Activated CD8-positive, alpha-beta T cell treated with anti-CD3 and anti-CD28 coated beads, Interleukin-2, amount 10 ng/mL, durations not matched to agents 7 days and 5 days (primary cell): ENCODE measurements at regions not wholly inside any gene's neighbourhood (a gene's known extent, or its start where the extent isn't known, plus 50 kb on each side); places are given as distances from the start of the nearest gene placed in this dataset.
"Not testable (repeated sequence)": the region's sequence is repeated elsewhere in the genome, so short reads cannot be mapped to it uniquely, and the experiment has no call there.

ENCODE experiments used
- ATAC-seq: fragments of 150-1000 bp; cut with Tn5 transposase; one replicate; pipeline ENCODE4 v1.10.0; 2021; ENCODE audit warnings: moderate library complexity
- CTCF ChIA-PET: fragments of 350-600 bp; sonication (Branson Sonifier 250); formaldehyde crosslinking; loops from one replicate; lab custom pipeline; 2021; ENCODE audit warnings: antibody characterized with exemption; lab: Charles Lee
- POLR2A ChIA-PET: fragments of 350-600 bp; sonication (Branson Sonifier 250); formaldehyde crosslinking; loops from one replicate; lab custom pipeline; 2021; ENCODE audit warnings: antibody characterized with exemption; lab: Charles Lee
- DNase-seq: peaks from one replicate; pipeline ENCODE4 v3.0.0-alpha.2; 2020
- H3K27ac Mint-ChIP-seq: one replicate; pipeline ENCODE4 v1.8.0; 2021; ENCODE audit warnings: mild to moderate bottlenecking, mixed read lengths
- H3K27me3 Mint-ChIP-seq: one replicate; pipeline ENCODE4 v1.8.0; 2021; ENCODE audit warnings: low read depth, mixed read lengths
- H3K36me3 Mint-ChIP-seq: one replicate; pipeline ENCODE4 v1.8.0; 2021; ENCODE audit warnings: low read depth, mixed read lengths
- H3K4me1 Mint-ChIP-seq: one replicate; pipeline ENCODE4 v1.8.0; 2021; ENCODE audit warnings: low read depth, mixed read lengths
- H3K4me3 Mint-ChIP-seq: one replicate; pipeline ENCODE4 v1.8.0; 2021; ENCODE audit warnings: mild to moderate bottlenecking, mixed read lengths
- H3K9me3 Mint-ChIP-seq: one replicate; pipeline ENCODE4 v1.8.0; 2022; ENCODE audit warnings: mixed read lengths; ENCODE audit not compliant: insufficient read depth

- no peaks in the 10 kb centered on the region for H3K9me3 Mint-ChIP-seq
- no peak for ATAC-seq
- DNase-seq, result no peak
- no peaks in the 10 kb centered on the region for H3K4me1 Mint-ChIP-seq
- no peak overlapping the region for H3K27ac Mint-ChIP-seq
- ChIA-PET POLR2A (no interaction called here), CTCF (no interaction called here)
- H3K27me3 Mint-ChIP-seq, result peaks cover 11% of the 10 kb centered on the region
- no peaks in the 10 kb centered on the region for H3K36me3 Mint-ChIP-seq
- H3K4me3 Mint-ChIP-seq, result no peak overlapping the region
Measured at GRCh38 chr10:111319866-111320265, 243.0 kb downstream of the ADRA2A start.

GRCh38 chr10:111323389-111323966 lies 246.6 kb downstream of the ADRA2A start:
- Mint-ChIP-seq H3K4me1 (no peaks in the 10 kb centered on the region), H3K36me3 (no peaks in the 10 kb centered on the region), H3K27ac (no peak overlapping the region), H3K4me3 (no peak overlapping the region), H3K9me3 (no peaks in the 10 kb centered on the region), H3K27me3 (peaks cover 13% of the 10 kb centered on the region)
- ChIA-PET POLR2A (no interaction called here), CTCF (interaction anchor here (0.7 kb wide), 1 partner anchor 101 kb away, joined by 3 read pairs; no protein-coding TSS in a partner anchor)
- DNase-seq (no peak), ATAC-seq (no peak)

GRCh38 chr10:111332174-111332573 lies 255.3 kb downstream of the ADRA2A start:
- H3K27ac Mint-ChIP-seq, DNase-seq, H3K4me1 Mint-ChIP-seq, H3K9me3 Mint-ChIP-seq, POLR2A ChIA-PET, CTCF ChIA-PET, H3K36me3 Mint-ChIP-seq, H3K27me3 Mint-ChIP-seq, H3K4me3 Mint-ChIP-seq, ATAC-seq: not testable (repeated sequence)

- POLR2A ChIA-PET, result no interaction called here
- H3K4me3 Mint-ChIP-seq, result no peak overlapping the region
Measured at GRCh38 chr10:111335826-111336225, 259.0 kb downstream of the ADRA2A start.

GRCh38 chr10:111338035-111338434 lies 261.2 kb downstream of the ADRA2A start:
- ATAC-seq (no peak), DNase-seq (no peak)
- peaks cover 19% of the 10 kb centered on the region for H3K9me3 Mint-ChIP-seq
- CTCF ChIA-PET, result no interaction called here
- POLR2A ChIA-PET, result no interaction called here
- no peaks in the 10 kb centered on the region for H3K27me3 Mint-ChIP-seq
- no peak overlapping the region for H3K27ac Mint-ChIP-seq
- H3K4me1 Mint-ChIP-seq, result no peaks in the 10 kb centered on the region
- H3K4me3 Mint-ChIP-seq, result no peak overlapping the region
- no peaks in the 10 kb centered on the region for H3K36me3 Mint-ChIP-seq

More at GRCh38 chr10:111335826-111336225, 259.0 kb downstream of the ADRA2A start:
- no peaks in the 10 kb centered on the region for H3K4me1 Mint-ChIP-seq
- ATAC-seq, result no peak
- H3K27ac Mint-ChIP-seq, result no peak overlapping the region
- H3K9me3 Mint-ChIP-seq, result peaks cover 5% of the 10 kb centered on the region
- CTCF ChIA-PET, result no interaction called here
- DNase-seq, result no peak
- no peaks in the 10 kb centered on the region for H3K36me3 Mint-ChIP-seq
- H3K27me3 Mint-ChIP-seq, result no peaks in the 10 kb centered on the region

GRCh38 chr10:111338805-111339204 lies 262.0 kb downstream of the ADRA2A start:
- no peak overlapping the region for H3K27ac Mint-ChIP-seq
- CTCF ChIA-PET, result no interaction called here
- POLR2A ChIA-PET, result no interaction called here
- no peaks in the 10 kb centered on the region for H3K4me1 Mint-ChIP-seq
- H3K27me3 Mint-ChIP-seq, result no peaks in the 10 kb centered on the region
- no peaks in the 10 kb centered on the region for H3K36me3 Mint-ChIP-seq
- H3K4me3 Mint-ChIP-seq, result no peak overlapping the region
- ATAC-seq (no peak), DNase-seq (no peak)
- H3K9me3 Mint-ChIP-seq, result peaks cover 19% of the 10 kb centered on the region

GRCh38 chr10:111344804-111345203 lies 268.0 kb downstream of the ADRA2A start:
- H3K4me1 Mint-ChIP-seq, result no peaks in the 10 kb centered on the region
- ATAC-seq (no peak), DNase-seq (no peak)
- ChIA-PET CTCF (interaction anchor here (0.9 kb wide), 1 partner anchor 12 kb away, joined by 3 read pairs; no protein-coding TSS in a partner anchor), POLR2A (no interaction called here)
- no peaks in the 10 kb centered on the region for H3K36me3 Mint-ChIP-seq
- H3K9me3 Mint-ChIP-seq, result peaks cover 18% of the 10 kb centered on the region
- no peaks in the 10 kb centered on the region for H3K27me3 Mint-ChIP-seq
- no peak overlapping the region for H3K27ac Mint-ChIP-seq
- H3K4me3 Mint-ChIP-seq, result no peak overlapping the region

- no peaks in the 10 kb centered on the region for H3K9me3 Mint-ChIP-seq
- no peaks in the 10 kb centered on the region for H3K36me3 Mint-ChIP-seq
- H3K4me3 Mint-ChIP-seq, result no peak overlapping the region
Measured at GRCh38 chr10:111347386-111348013, 270.7 kb downstream of the ADRA2A start.

GRCh38 chr10:111348076-111348475 lies 271.2 kb downstream of the ADRA2A start:
- H3K36me3 Mint-ChIP-seq, result no peaks in the 10 kb centered on the region
- no peaks in the 10 kb centered on the region for H3K4me1 Mint-ChIP-seq
- ChIA-PET POLR2A (no interaction called here), CTCF (no interaction called here)
- H3K4me3 Mint-ChIP-seq, result no peak overlapping the region
- no peak overlapping the region for H3K27ac Mint-ChIP-seq
- ATAC-seq (no peak), DNase-seq (no peak)
- H3K27me3 Mint-ChIP-seq, result peaks cover 4% of the 10 kb centered on the region
- no peaks in the 10 kb centered on the region for H3K9me3 Mint-ChIP-seq

More at GRCh38 chr10:111347386-111348013, 270.7 kb downstream of the ADRA2A start:
- ChIA-PET CTCF (no interaction called here), POLR2A (no interaction called here)
- Mint-ChIP-seq H3K4me1 (no peaks in the 10 kb centered on the region), H3K27me3 (peaks cover 4% of the 10 kb centered on the region), H3K27ac (no peak overlapping the region)
- ATAC-seq (no peak), DNase-seq (no peak)

GRCh38 chr10:111354859-111355258 lies 278.0 kb downstream of the ADRA2A start:
- H3K27me3 Mint-ChIP-seq, result peaks cover 10% of the 10 kb centered on the region
- H3K9me3 Mint-ChIP-seq, result no peaks in the 10 kb centered on the region
- ChIA-PET POLR2A (no interaction called here), CTCF (no interaction called here)
- no peak overlapping the region for H3K27ac Mint-ChIP-seq
- ATAC-seq (no peak), DNase-seq (no peak)
- no peaks in the 10 kb centered on the region for H3K36me3 Mint-ChIP-seq
- H3K4me1 Mint-ChIP-seq, result no peaks in the 10 kb centered on the region
- no peak overlapping the region for H3K4me3 Mint-ChIP-seq

- Mint-ChIP-seq H3K9me3 (no peaks in the 10 kb centered on the region), H3K27ac (no peak overlapping the region), H3K36me3 (no peaks in the 10 kb centered on the region), H3K27me3 (peaks cover 10% of the 10 kb centered on the region), H3K4me3 (no peak overlapping the region), H3K4me1 (no peaks in the 10 kb centered on the region)
- ChIA-PET CTCF (interaction anchor here (1.2 kb wide), 1 partner anchor 12 kb away, joined by 3 read pairs; no protein-coding TSS in a partner anchor), POLR2A (no interaction called here)
- no peak for ATAC-seq
- DNase-seq, result no peak
Measured at GRCh38 chr10:111356571-111356970, 279.7 kb downstream of the ADRA2A start.

- DNase-seq, result no peak
- Mint-ChIP-seq H3K4me3 (no peak overlapping the region), H3K27ac (no peak overlapping the region), H3K36me3 (no peaks in the 10 kb centered on the region), H3K4me1 (no peaks in the 10 kb centered on the region), H3K9me3 (no peaks in the 10 kb centered on the region), H3K27me3 (peaks cover 7% of the 10 kb centered on the region)
- CTCF ChIA-PET, result interaction anchor here (1.2 kb wide), 1 partner anchor 13 kb away, joined by 3 read pairs; no protein-coding TSS in a partner anchor
- ATAC-seq, result no peak
- POLR2A ChIA-PET, result no interaction called here
Measured at GRCh38 chr10:111357859-111358258, 281.0 kb downstream of the ADRA2A start.
